ES-I3 (cell line): ENCODE measurements at regions not wholly inside any gene's neighbourhood (a gene's known extent, or its start where the extent isn't known, plus 50 kb on each side); places are given as distances from the start of the nearest gene placed in this dataset.
"Not testable (repeated sequence)": the region's sequence is repeated elsewhere in the genome, so short reads cannot be mapped to it uniquely, and the experiment has no call there.

Experiments used
- H3K36me3 ChIP-seq: 2 replicates; pipeline ENCODE4 v1.6.1; 2013; ENCODE audit warnings: mild to moderate bottlenecking, low read length, control low read depth, moderate library complexity; ENCODE audit not compliant: insufficient read depth
- H3K4me1 ChIP-seq: 2 replicates; pipeline ENCODE4 v1.6.1; 2013; ENCODE audit warnings: mild to moderate bottlenecking, control low read depth, low read length; ENCODE audit not compliant: insufficient read depth
- H3K9ac ChIP-seq: 2 replicates; pipeline ENCODE4 v1.6.1; 2013; ENCODE audit warnings: low read depth, mild to moderate bottlenecking, low read length, moderate library complexity
- H3K9me3 ChIP-seq: 2 replicates; pipeline ENCODE4 v1.6.1; 2013; ENCODE audit warnings: mild to moderate bottlenecking, low read length, moderate library complexity; ENCODE audit not compliant: control insufficient read depth, insufficient read depth

DNA sequence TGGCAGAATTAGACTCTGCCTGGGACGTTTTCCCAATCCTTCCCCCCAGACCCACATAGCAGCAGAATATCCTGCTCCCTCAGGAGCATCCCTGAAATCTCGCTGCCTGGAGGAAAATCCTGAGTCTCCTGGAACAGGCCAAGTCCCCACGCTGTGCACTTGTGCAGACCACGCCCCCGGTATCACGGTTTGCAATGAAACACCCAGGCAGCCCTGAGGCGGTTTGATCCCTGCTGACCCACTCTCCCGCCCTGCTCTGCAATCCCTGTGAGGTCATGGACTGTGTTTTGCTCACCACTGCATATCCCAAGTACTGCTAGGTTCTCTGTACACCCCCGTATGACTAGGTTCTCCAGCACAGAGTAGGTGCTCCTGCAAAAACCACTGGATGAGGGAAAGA lies 411.8 kb upstream of the MGMT start:
- no peaks in the 10 kb centered on the region for H3K36me3 ChIP-seq
- no peaks in the 10 kb centered on the region for H3K9me3 ChIP-seq
- H3K4me1 ChIP-seq, result no peaks in the 10 kb centered on the region
- H3K9ac ChIP-seq, result no peak overlapping the region

GRCh38 chr10:129055986-129056385 lies 411.1 kb upstream of the MGMT start:
- no peaks in the 10 kb centered on the region for H3K4me1 ChIP-seq
- no peak overlapping the region for H3K9ac ChIP-seq
- no peaks in the 10 kb centered on the region for H3K9me3 ChIP-seq
- H3K36me3 ChIP-seq, result no peaks in the 10 kb centered on the region

DNA sequence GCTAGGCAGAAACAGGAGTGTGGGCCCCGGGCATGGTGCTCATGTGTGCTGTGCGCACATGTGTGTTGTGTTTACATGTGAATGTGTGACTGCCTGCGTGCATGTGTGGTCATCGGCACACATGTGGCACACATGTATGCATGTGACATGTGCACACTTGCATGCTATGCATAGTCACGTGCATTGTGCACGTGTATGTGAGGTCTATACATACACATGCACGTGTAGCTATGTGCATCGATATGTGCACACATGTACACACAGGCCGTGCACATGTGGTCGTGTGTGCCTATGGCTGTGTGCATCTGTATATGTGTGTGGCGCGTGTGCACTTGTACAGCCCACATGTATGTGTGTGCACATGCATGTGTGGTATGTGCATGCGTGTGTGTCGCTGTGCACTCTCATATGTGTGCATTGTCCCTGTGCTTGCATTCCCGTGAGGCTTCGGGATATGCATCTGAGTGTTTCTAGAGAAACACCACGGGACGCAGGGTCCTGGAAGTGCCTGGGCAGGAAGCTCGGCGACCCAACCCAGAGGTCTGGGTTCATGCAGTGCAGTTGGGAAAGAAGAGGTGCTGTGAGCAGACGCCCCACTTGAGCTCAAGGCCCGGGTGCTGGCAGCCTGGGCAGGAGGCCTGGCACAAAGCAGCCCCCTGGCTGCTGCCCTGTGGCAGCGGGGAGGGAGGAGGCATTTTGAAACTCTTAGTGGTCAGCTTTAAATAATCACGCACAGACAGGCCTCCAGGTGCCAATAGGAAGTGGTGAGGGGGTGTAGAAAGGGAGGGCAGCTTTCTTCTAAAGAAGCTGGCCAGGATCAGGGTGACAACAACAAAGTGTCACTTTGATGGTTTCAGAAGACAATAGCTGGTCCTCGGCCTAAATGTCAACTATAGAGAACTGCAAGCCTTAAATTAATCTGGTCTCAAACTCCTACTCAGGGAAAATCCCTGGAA lies 410.0 kb upstream of the MGMT start:
- no peaks in the 10 kb centered on the region for H3K36me3 ChIP-seq
- no peaks in the 10 kb centered on the region for H3K4me1 ChIP-seq
- no peaks in the 10 kb centered on the region for H3K9me3 ChIP-seq
- no peak overlapping the region for H3K9ac ChIP-seq

- H3K36me3 ChIP-seq, result no peaks in the 10 kb centered on the region
- no peaks in the 10 kb centered on the region for H3K4me1 ChIP-seq
- H3K9ac ChIP-seq, result no peak overlapping the region
- no peaks in the 10 kb centered on the region for H3K9me3 ChIP-seq
Observed at GRCh38 chr10:129057856-129058663, 409.0 kb upstream of the MGMT start.

GRCh38 chr10:129058664-129059155 lies 408.3 kb upstream of the MGMT start:
- Histone ChIP-seq H3K9me3 (no peaks in the 10 kb centered on the region), H3K36me3 (no peaks in the 10 kb centered on the region), H3K9ac (no peak overlapping the region), H3K4me1 (no peaks in the 10 kb centered on the region)

- H3K9ac ChIP-seq, result no peak overlapping the region
- no peaks in the 10 kb centered on the region for H3K36me3 ChIP-seq
- no peaks in the 10 kb centered on the region for H3K4me1 ChIP-seq
- H3K9me3 ChIP-seq, result no peaks in the 10 kb centered on the region
Observed at GRCh38 chr10:129059977-129060376, 407.1 kb upstream of the MGMT start.

- Histone ChIP-seq H3K36me3 (no peaks in the 10 kb centered on the region), H3K9ac (no peak overlapping the region), H3K9me3 (no peaks in the 10 kb centered on the region), H3K4me1 (no peaks in the 10 kb centered on the region)
Observed at GRCh38 chr10:129063212-129063611, 403.8 kb upstream of the MGMT start.

DNA sequence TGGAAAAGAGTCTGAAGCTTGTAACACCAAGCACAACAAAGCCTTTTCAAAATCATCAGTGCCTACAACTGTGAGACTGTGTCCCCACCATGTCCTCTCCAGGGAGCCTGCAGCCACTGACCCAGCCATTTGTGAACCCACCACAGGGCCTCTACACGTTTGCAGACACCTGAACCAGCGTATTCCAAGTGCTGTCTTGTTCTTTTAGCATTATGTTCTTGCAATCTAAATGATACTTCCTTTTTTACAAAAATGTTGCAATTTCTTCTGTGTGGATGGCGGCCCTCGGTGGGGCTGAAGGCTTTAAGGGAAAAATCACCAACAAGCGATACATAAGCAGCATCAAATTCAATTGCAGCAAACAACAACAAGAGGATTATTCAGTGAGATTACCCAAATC lies 403.2 kb upstream of the MGMT start:
- Histone ChIP-seq H3K9ac (no peak overlapping the region), H3K4me1 (no peaks in the 10 kb centered on the region), H3K36me3 (no peaks in the 10 kb centered on the region), H3K9me3 (no peaks in the 10 kb centered on the region)

GRCh38 chr10:129066529-129066928 lies 400.5 kb upstream of the MGMT start:
- H3K4me1 ChIP-seq, H3K36me3 ChIP-seq, H3K9me3 ChIP-seq, H3K9ac ChIP-seq: not testable (repeated sequence)

GRCh38 chr10:129071411-129071810 lies 395.6 kb upstream of the MGMT start:
- H3K4me1 ChIP-seq, H3K36me3 ChIP-seq, H3K9ac ChIP-seq, H3K9me3 ChIP-seq: not testable (repeated sequence)

DNA sequence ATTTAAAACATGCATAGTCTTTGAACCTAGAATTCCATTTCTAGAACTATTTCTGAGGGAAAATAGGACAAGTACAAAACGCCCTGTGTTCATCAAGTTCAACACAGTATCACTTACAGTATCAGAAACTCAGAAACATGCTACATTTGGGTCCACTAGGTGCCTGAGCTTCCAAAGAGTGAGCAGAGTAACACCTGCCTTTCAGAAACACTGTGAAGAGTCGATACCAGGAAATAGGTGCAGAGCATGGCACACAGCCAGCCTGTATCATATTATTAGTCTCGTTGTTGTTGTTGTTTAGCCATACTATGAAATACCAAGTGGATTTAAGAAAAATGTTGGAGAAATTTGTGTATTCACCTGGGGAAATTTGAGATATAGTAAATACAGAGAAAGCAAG lies 392.1 kb upstream of the MGMT start:
- Histone ChIP-seq H3K36me3 (no peaks in the 10 kb centered on the region), H3K4me1 (no peaks in the 10 kb centered on the region), H3K9ac (no peak overlapping the region), H3K9me3 (no peaks in the 10 kb centered on the region)

DNA sequence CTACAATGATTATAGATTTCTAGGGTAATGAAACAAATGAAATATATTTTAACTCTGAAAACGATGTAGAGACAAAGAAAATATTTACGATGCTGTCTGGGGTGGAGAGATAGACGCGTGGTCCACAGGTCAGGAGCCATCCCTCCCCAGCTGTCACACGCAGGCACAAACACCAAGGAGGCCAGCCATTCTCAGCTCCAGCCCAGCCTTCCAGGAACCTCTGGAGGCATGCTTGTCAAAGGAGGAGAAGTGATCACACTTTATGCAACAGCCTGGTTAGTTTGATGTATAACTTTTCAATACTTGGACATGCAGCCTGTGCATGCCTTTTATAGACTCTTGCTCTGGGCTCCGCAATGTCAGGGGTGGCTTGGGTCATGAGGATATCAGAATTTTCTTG lies 391.5 kb upstream of the MGMT start:
- no peaks in the 10 kb centered on the region; the same call in 1 of the 2 replicates for H3K9me3 ChIP-seq
- no peaks in the 10 kb centered on the region for H3K4me1 ChIP-seq
- no peak overlapping the region for H3K9ac ChIP-seq
- H3K36me3 ChIP-seq, result no peaks in the 10 kb centered on the region

DNA sequence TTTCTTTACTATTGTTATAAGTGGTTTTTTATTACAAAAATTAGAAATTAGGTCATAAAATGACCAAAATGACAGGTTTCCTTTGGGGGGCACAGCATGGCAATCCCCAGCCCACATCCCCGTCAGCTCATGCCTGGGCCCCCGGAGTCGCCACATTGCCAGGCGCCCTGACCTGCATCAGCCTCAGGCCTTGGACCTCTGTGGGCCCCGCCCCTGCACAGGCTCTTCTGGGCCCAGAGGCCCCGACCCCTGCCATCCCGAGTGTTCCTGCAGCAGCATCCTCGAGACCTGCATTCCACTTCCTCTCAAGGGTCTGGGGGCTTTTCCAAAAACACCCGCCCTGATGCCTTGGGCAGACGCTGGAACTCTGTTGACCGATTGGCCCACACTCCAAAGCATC lies 391.1 kb upstream of the MGMT start:
- H3K36me3 ChIP-seq, result no peaks in the 10 kb centered on the region
- H3K9me3 ChIP-seq, result no peaks in the 10 kb centered on the region; the same call in 1 of the 2 replicates
- no peaks in the 10 kb centered on the region for H3K4me1 ChIP-seq
- no peak overlapping the region for H3K9ac ChIP-seq

DNA sequence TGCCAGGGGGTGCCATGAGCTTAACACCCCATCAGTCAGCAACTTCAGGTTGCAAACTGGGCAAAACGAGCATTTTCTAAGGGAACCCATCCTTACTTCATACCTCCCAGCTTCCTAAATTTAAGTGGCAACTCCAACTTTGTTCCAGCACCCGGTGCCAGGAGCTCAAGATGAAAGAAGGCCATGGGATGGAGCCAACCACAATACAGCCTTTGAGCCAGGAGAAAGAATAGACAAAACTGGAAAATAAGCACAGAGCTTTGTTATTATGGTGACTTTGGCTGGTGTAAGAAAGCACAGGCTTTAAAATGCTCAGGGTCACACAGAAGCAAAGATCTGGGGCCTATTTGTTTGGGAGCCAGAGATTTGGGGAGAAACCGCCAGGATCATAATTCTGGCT lies 388.7 kb upstream of the MGMT start:
- Histone ChIP-seq H3K36me3 (no peaks in the 10 kb centered on the region), H3K9ac (no peak overlapping the region)

GRCh38 chr10:129078746-129079145 lies 388.3 kb upstream of the MGMT start:
- Histone ChIP-seq H3K4me1 (no peaks in the 10 kb centered on the region), H3K9me3 (no peaks in the 10 kb centered on the region; the same call in 1 of the 2 replicates), H3K9ac (no peak overlapping the region), H3K36me3 (no peaks in the 10 kb centered on the region)

More for the DNA sequence above, 388.7 kb upstream of the MGMT start:
- Histone ChIP-seq H3K9me3 (no peaks in the 10 kb centered on the region; the same call in 1 of the 2 replicates), H3K4me1 (no peaks in the 10 kb centered on the region)
